NCI-H128 (cell line): ENCODE measurements at regions not wholly inside any gene's neighbourhood (a gene's known extent, or its start where the extent isn't known, plus 50 kb on each side); places are given as distances from the start of the nearest gene placed in this dataset.

Experiments
- DNase-seq: peaks from one replicate; lab custom pipeline; 2025; ENCODE audit not compliant: unreplicated experiment; lab: John Stamatoyannopoulos, UW

DNA sequence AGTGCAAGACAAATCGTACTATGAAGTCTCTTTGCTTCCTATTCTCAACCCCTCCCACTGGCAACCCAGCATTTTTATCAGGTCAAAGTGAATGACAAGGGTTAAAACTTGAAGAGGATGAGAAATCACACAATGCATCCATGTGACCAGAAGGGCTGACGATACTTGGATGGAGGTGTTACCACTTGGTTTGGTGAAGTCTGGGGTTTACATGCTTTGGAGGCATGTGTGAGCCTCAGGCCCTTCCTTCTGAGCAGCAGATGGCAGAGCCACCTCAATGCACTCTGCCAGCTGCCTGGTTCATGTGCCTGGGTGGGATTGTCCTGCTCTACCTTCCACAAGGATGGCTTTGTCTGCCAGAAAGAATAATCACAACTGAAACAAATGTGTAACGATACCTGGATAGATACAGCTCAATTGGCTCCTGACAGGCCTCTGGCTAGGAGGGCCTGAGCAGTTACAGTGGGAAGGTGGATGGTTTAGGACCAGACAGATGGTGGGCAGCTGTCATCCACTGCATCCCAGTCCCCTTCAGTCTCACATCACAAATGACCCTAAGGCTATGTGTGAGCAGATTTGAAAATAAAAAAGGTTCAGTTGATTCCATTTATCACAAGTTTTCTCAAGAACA is 51.5 kb upstream of the CNIH3 start:
- no peak for DNase-seq

DNA sequence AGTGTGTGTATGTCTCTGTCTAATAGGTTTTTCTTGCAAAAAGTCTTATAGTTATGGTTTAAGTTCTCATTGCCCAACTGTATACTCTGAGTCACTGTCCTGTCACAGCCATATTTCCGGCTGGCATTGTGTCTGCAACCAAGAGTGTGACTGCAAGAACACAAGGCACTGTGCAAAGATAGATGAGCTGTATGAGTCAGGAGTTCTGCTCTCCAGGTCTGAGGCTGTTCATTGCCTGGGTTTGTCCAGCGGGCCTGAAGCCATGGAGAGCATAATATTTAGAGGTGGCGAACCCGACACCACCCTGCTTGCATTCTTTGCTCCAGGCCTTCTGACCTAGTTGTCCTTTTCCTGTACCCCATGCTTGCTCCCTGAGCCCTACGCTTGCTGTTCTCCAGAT is 50.9 kb upstream of the CNIH3 start:
- no peak for DNase-seq

DNA sequence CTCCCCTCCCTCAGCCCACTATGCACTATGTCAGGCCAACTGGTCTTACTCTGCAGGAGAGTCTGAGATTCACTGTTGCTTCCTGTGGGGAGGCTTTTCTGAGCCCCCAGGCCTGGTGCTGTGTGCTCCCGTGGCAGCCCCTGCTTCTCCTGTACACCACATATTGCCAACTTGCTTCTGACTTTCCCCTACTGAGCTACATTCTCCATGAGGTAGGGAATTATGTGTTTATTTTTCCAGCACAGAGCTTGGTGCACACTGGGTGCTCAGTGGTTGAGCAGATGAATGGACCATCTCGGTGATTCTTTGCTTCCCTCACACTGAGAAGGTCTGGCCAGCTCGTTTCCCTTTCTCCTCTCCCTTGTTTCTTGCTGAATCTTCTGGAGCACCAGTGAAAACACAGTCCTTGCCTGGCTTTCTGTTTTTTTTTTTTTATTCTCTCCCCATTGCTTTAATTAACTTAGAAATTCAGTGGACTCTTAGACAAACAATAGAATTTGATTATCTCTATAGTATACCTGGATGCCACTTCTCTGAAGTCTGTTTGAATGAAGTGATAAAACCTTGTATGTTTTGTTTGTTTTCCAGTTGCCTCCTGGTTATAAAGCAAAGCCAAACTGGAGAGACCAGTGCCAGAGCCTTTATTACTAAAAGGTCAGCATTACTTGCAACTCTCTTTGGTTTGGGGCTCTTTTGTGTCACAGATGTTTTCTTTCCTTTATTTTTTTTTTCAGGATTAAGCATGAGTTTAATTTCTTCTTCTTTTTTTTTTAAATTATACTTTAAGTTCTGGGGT is 50.3 kb upstream of the CNIH3 start:
- no peak for DNase-seq
